Activated T-helper 1 cell treated with anti-CD3 and anti-CD28 coated beads, Interleukin-12 subunit alpha, Interleukin-12 subunit beta, Interleukin-2, Interleukin-4 antibody, amounts not matched to agents 30 ng/mL and 10 ng/mL and 1 ng/mL, durations not matched to agents 14 hours and 24 hours and 36 hours (primary cell): ENCODE measurements at regions not wholly inside any gene's neighbourhood (a gene's known extent, or its start where the extent isn't known, plus 50 kb on each side); places are given as distances from the start of the nearest gene placed in this dataset.
"Not testable (repeated sequence)": the region's sequence is repeated elsewhere in the genome, so short reads cannot be mapped to it uniquely, and the experiment has no call there.

ENCODE experiments used
- DNase-seq: peaks from one replicate; pipeline ENCODE4 v3.0.0; 2021; ENCODE audit warnings: low spot score
- H3K27ac Mint-ChIP-seq: one replicate; pipeline ENCODE4 v1.8.0; 2021; ENCODE audit warnings: mild to moderate bottlenecking, mixed read lengths
- H3K27me3 Mint-ChIP-seq: one replicate; pipeline ENCODE4 v1.8.0; 2022; ENCODE audit warnings: mild to moderate bottlenecking, moderate library complexity, mixed read lengths; ENCODE audit not compliant: insufficient read depth
- H3K36me3 Mint-ChIP-seq: one replicate; pipeline ENCODE4 v1.8.0; 2021; ENCODE audit warnings: low read depth, mixed read lengths
- H3K4me1 Mint-ChIP-seq: one replicate; pipeline ENCODE4 v1.8.0; 2021; ENCODE audit warnings: low read depth, mixed read lengths
- H3K4me3 Mint-ChIP-seq: one replicate; pipeline ENCODE4 v1.8.0; 2021; ENCODE audit warnings: mild to moderate bottlenecking, moderate library complexity, mixed read lengths
- H3K9me3 Mint-ChIP-seq: one replicate; pipeline ENCODE4 v1.8.0; 2021; ENCODE audit warnings: mixed read lengths
- intact Hi-C: fragments of 100-400 bp; cut with micrococcal nuclease; formaldehyde crosslinking; loops from one replicate; pipeline ENCODE4 v1.15.1; 2024

- intact Hi-C loops = no loop called here
Measured at GRCh38 chr5:86671536-86671935, 53.8 kb downstream of the COX7C start.

GRCh38 chr5:86674069-86674468, 56.3 kb downstream of the COX7C start:
- no peaks in the 10 kb centered on the region for H3K4me1 Mint-ChIP-seq

More at GRCh38 chr5:86671536-86671935, 53.8 kb downstream of the COX7C start:
- Mint-ChIP-seq H3K4me3 (no peak overlapping the region), H3K27ac (no peak overlapping the region), H3K4me1 (no peaks in the 10 kb centered on the region), H3K9me3 (no peaks in the 10 kb centered on the region), H3K27me3 (peaks cover 9% of the 10 kb centered on the region), H3K36me3 (no peaks in the 10 kb centered on the region)
- DNase-seq = no peak

DNA sequence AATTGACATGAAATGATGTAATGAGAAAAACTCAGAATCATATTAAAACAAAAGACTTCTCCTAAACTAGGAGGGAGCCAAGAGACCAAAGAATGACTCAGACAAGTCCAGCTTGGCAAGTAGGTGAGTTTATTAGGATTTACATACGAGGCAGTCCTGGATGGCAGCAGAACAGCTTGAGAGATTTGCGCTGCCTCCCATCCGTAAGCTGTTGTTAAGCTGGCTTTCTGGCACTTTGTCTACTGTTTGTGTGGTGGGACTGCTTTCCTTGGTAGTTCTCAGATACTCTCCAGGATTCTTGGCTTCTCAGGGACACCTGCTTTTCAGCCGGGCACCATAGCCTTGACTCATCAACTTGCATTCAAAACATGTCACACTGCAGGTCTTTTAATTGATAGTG, 57.6 kb downstream of the COX7C start:
- no peaks in the 10 kb centered on the region for H3K9me3 Mint-ChIP-seq
- H3K27me3 Mint-ChIP-seq = peaks cover 9% of the 10 kb centered on the region
- H3K36me3 Mint-ChIP-seq = no peaks in the 10 kb centered on the region
- no peaks in the 10 kb centered on the region for H3K4me1 Mint-ChIP-seq
- H3K4me3 Mint-ChIP-seq = no peak overlapping the region
- H3K27ac Mint-ChIP-seq = no peak overlapping the region
- DNase-seq = no peak
- intact Hi-C loops = no loop called here

More at GRCh38 chr5:86674069-86674468, 56.3 kb downstream of the COX7C start:
- Mint-ChIP-seq H3K36me3 (no peaks in the 10 kb centered on the region), H3K27me3 (peaks cover 9% of the 10 kb centered on the region), H3K9me3 (no peaks in the 10 kb centered on the region), H3K4me3 (no peak overlapping the region), H3K27ac (no peak overlapping the region)
- no peak for DNase-seq
- intact Hi-C loops = no loop called here

- H3K36me3 Mint-ChIP-seq = no peaks in the 10 kb centered on the region
- no peaks in the 10 kb centered on the region for H3K27me3 Mint-ChIP-seq
- no peaks in the 10 kb centered on the region for H3K9me3 Mint-ChIP-seq
- no peak overlapping the region for H3K4me3 Mint-ChIP-seq
- H3K4me1 Mint-ChIP-seq = no peaks in the 10 kb centered on the region
- intact Hi-C loops = no loop called here
- no peak for DNase-seq
- H3K27ac Mint-ChIP-seq = no peak overlapping the region
Measured at GRCh38 chr5:86679529-86679928, 61.8 kb downstream of the COX7C start.

DNA sequence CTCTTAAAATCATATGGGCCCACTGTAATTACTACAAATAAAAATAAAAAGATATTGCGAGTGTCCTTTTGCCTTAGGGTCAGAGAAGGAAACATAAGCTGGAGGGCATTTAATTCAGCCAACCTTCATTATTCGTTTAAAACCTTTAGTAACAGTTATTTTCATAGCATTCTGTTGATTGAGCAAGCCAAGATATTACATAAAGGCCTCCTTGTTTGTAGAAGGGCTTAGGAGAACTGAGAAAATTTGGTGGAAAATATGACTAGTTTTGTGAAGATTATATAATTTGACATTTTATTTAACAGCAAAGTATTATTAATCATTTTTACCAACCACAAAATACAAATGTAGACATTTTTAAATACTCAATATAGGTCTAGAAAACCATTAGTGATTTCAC, 62.2 kb downstream of the COX7C start:
- intact Hi-C loops = no loop called here
- Mint-ChIP-seq H3K27me3 (no peaks in the 10 kb centered on the region), H3K36me3 (no peaks in the 10 kb centered on the region), H3K4me3 (no peak overlapping the region), H3K9me3 (no peaks in the 10 kb centered on the region), H3K27ac (no peak overlapping the region), H3K4me1 (no peaks in the 10 kb centered on the region)
- no peak for DNase-seq

GRCh38 chr5:86684222-86684621, 66.5 kb downstream of the COX7C start:
- no peak for DNase-seq
- Mint-ChIP-seq H3K27ac (no peak overlapping the region), H3K4me1 (no peaks in the 10 kb centered on the region), H3K9me3 (no peaks in the 10 kb centered on the region), H3K36me3 (no peaks in the 10 kb centered on the region), H3K4me3 (no peak overlapping the region), H3K27me3 (peaks cover 1% of the 10 kb centered on the region)
- intact Hi-C loops = no loop called here

DNA sequence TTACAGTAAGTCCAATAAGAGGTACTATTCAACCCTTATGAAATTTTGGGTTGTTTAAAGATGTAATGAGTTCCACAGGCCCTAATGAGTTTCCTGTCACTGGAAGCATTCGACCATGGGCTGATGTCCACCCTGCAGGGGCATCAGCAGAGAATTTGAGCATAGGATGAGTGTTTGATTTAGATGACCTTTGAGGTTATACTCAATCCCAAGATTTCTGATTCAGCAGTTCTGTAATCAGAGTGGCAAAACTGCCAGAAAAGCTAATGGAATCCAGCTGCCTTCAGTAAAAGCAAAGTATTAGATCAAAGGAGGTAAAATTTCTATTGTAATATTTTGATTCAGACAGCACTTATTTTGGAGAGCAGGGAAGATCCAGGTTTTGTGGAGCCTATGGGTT, 68.3 kb downstream of the COX7C start:
- intact Hi-C loops = no loop called here
- no peaks in the 10 kb centered on the region for H3K36me3 Mint-ChIP-seq
- H3K4me1 Mint-ChIP-seq = no peaks in the 10 kb centered on the region

GRCh38 chr5:86688406-86688805, 70.7 kb downstream of the COX7C start:
- no peaks in the 10 kb centered on the region for H3K9me3 Mint-ChIP-seq
- H3K27ac Mint-ChIP-seq = no peak overlapping the region
- H3K4me3 Mint-ChIP-seq = no peak overlapping the region
- DNase-seq = no peak
- intact Hi-C loops = no loop called here
- H3K36me3 Mint-ChIP-seq = no peaks in the 10 kb centered on the region
- no peaks in the 10 kb centered on the region for H3K4me1 Mint-ChIP-seq
- H3K27me3 Mint-ChIP-seq = peaks cover 1% of the 10 kb centered on the region

More for the DNA sequence above, 68.3 kb downstream of the COX7C start:
- peaks cover 1% of the 10 kb centered on the region for H3K27me3 Mint-ChIP-seq
- no peak overlapping the region for H3K4me3 Mint-ChIP-seq
- H3K9me3 Mint-ChIP-seq = no peaks in the 10 kb centered on the region
- DNase-seq = no peak
- no peak overlapping the region for H3K27ac Mint-ChIP-seq

DNA sequence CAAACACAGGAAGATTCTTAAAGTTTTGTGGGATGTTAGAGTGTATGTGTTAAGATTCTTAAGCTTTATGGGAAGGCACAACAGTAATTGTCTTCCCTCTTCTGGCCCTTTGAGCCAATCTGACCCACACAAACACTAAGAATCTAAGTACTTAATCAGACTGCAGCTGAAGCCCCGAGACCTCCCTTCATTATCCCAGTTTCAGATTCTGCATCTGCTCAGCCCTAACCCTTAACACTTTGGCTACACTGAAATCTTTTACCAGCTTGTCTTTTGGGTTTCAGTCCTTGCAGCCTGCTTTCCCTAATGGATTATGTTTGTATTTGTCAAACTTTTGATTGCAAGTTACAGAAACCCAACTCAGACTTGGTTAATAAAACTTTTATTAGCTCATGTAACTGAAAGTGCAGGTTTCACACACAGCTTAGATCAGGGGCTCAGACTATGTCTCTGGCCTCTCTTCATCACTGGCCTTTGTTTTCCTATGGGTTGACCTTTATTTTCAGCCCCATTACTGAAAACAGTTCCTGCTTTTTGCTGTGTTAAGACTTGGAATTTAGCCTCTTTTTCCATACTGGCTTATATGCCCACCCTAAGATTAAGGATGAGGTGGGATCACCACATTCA, 71.5 kb downstream of the COX7C start:
- no peaks in the 10 kb centered on the region for H3K4me1 Mint-ChIP-seq
- no peaks in the 10 kb centered on the region for H3K36me3 Mint-ChIP-seq
- H3K9me3 Mint-ChIP-seq = no peaks in the 10 kb centered on the region
- no peak for DNase-seq
- no peak overlapping the region for H3K4me3 Mint-ChIP-seq
- peaks cover 1% of the 10 kb centered on the region for H3K27me3 Mint-ChIP-seq
- H3K27ac Mint-ChIP-seq = no peak overlapping the region
- intact Hi-C loops = no loop called here

DNA sequence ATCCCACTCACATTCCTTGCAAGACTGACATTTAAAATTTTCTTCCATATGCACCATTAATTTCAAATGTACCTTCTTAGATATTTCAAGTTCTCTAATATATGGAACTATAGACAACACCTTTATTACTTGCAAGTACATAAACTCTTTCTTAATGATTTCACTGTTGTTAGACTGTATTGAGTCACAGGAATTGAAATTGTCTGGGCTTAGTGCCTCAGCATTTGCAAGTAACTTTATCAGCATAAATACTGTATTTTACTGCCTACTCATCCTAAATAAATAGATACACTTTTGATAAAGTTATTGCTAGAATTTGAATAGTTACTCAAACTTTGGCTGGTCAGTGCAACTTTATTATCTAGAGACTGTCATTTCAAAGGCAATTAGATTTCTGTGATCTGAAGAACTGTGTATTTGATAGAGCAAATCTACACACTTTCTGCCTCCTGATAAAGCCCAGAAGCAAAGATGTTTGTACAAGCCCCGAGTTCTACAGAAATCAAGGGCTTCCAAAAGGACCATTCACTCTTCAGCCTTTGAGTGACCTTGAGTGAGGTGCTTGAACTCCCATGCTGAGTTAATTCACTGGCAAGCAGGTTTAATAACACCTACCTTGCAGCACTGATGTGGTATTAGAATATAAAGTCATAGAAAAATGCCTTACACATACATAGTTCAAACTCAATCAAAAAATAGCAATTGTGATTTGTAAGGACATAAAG, 91.6 kb downstream of the COX7C start:
- no peak for DNase-seq

DNA sequence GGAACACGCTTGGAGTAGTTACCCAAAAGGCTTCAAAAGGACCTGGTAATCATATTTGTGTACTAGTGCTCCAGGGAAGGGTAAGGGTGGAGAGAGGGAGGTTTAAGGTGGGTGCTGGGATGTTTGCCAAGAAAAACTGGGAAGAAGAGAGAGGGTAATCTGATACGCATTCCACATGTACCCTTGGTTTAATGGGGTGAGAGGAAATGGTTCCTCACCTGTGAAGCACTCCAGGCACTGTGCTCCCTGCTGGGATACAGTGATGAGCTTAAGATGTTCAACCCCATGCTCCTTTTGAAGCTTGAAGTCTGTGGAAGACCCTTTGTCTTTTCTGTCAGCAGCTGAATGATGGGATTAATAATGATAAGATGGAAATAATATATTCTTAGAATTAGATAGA, 98.4 kb downstream of the COX7C start:
- H3K9me3 Mint-ChIP-seq = no peaks in the 10 kb centered on the region
- no peaks in the 10 kb centered on the region for H3K27me3 Mint-ChIP-seq
- H3K4me3 Mint-ChIP-seq = no peak overlapping the region
- DNase-seq = no peak
- H3K36me3 Mint-ChIP-seq = no peaks in the 10 kb centered on the region
- no peak overlapping the region for H3K27ac Mint-ChIP-seq
- H3K4me1 Mint-ChIP-seq = no peaks in the 10 kb centered on the region
- intact Hi-C loops = no loop called here

More for the DNA sequence above, 91.6 kb downstream of the COX7C start:
- intact Hi-C loops = no loop called here
- Mint-ChIP-seq H3K9me3 (no peaks in the 10 kb centered on the region), H3K27ac (no peak overlapping the region), H3K4me3 (no peak overlapping the region), H3K27me3 (peaks cover 5% of the 10 kb centered on the region), H3K36me3 (no peaks in the 10 kb centered on the region), H3K4me1 (no peaks in the 10 kb centered on the region)

DNA sequence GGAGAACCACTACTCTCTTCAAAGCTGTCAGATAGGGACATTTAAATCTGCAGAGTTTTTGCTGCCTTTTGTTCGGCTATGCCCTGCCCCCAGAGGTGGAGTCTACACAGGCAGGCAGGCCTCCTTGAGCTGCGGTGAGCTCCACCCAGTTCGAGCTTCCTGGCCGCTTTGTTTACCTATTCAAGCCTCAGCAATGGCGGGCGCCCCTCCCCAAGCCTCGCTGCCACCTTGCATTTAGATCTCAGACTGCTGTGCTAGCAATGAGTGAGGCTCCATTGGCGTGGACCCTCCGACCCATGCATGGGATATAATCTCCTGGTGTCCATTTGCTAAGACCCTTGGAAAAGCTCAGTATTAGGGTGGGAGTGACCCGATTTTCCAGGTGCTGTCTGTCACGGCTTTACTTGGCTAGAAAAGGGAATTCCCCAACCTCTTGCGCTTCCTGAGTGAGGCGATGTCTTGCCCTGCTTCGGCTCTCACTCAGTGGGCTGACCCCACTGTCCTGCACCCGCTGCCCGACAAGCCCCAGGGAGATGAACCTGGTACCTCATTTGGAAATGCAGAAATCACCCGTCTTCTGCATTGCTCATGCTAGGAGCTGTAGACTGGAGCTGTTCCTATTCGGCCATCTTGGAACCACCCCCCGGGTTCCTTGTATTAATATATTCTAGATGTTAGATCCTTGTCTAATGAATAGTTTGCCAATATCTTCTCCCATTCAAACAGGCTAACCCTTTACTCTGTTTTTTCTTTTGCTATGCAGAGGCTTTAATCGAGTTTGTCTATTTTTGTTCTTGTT, 113.8 kb downstream of the COX7C start:
- H3K36me3 Mint-ChIP-seq, H3K4me1 Mint-ChIP-seq, H3K4me3 Mint-ChIP-seq, H3K27me3 Mint-ChIP-seq, intact Hi-C loops, DNase-seq, H3K27ac Mint-ChIP-seq: not testable (repeated sequence)
- H3K9me3 Mint-ChIP-seq = peaks cover 10% of the 10 kb centered on the region

DNA sequence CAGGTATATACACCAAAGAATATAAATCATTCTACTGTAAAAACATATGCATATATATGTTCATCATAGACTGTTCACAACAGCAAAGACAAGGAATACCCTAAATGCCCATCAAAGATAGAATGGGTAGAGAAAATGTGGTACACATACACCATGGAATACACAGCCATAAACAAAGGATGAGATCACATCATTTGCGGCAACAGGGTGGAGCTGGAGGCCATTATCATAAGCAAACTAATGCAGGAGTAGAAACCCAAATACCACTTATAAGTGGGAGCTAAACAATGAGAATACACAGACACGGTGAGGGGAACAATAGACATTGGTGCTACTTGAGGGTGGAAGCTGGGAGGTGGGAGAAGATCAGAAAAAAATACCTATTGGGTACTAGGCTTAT, 117.6 kb downstream of the COX7C start:
- Mint-ChIP-seq H3K27ac (no peak overlapping the region), H3K4me3 (no peak overlapping the region), H3K36me3 (no peaks in the 10 kb centered on the region), H3K4me1 (no peaks in the 10 kb centered on the region), H3K27me3 (no peaks in the 10 kb centered on the region), H3K9me3 (peaks cover 16% of the 10 kb centered on the region)
- no peak for DNase-seq
- intact Hi-C loops = no loop called here
